ENCODE measurements at regions not wholly inside any gene's neighbourhood (a gene's known extent, or its start where the extent isn't known, plus 50 kb on each side); places are given as distances from the start of the nearest gene placed in this dataset.
"Not testable (repeated sequence)": the region's sequence is repeated elsewhere in the genome, so short reads cannot be mapped to it uniquely, and the experiment has no call there.

DNA sequence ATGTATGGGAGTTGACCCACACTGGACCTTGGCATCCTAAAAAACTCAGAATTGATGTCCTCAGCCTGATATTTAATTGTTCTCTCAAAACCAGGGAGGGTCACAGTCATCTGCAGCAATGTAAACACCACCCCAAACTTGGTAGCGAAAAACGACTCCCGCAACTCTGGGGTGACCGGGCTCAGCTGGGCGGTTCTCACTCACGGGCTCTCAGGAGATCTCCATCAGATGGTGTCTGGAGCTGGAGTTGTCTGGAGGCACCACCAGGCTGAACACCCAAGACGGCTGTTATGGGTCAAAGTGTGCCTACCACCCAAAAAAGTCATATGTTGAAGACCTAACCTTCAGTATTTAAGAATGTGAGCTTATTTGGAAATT, 50.9 kb upstream of the NXT1 start:
- no peak for DNase-seq (ENCODE audit: low read depth)

DNA sequence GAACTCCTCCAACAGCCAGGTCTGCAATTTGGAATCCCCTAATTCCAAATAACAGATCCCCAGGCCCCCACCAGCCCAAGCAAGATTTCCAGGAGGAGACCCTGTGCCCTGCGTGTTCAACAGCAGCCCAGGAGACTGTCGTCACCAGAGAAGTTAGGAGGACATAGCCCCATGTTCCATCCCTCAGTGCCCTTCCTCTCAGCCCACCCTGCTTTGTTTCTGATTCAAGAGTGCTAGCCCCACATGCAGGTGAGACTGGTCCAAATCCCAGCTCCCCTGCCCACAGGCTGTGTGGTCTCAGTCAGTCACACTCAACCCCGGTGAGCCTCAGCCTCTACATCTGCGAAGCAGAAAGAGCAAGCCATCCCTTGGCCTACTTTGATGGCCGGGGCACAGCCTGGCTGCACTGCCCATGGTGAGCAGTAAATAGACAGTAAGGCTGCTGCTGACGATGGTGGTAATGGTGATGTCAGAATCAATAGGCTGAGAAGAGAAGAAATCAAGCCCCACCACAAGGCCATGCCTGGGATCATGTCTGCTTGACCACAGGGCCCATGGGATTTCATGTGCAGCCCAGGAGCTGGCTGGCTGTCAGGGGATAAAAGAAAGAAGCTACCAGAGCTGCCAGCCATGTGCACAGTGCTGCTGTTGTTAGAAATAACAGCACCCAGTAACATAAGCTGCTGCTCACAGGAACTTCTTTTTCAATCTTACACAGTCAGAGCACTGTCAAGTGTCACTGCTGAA, 51.5 kb upstream of the NXT1 start:
- DNase-seq (ENCODE audit: low read depth), result no peak

DNA sequence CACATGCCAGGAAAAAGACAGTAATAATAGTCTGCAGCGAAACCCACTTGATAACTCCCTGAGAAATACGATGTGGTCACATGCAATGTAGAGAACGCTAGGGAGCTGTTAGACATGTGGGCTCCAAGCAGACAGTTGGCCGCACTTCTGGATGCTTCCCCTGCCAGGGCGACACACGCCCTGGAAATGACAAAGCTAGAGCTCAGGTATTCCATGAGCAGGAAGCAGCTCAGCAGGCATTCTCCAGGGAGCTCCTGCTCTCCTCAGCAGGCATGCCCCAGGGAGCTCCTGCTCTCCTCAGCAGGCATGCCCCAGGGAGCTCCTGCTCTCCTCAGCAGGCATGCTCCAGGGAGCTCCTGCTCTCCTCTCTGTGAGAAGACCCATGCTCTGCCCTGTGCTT, 52.4 kb upstream of the NXT1 start:
- DNase-seq (ENCODE audit: low read depth), result no peak

DNA sequence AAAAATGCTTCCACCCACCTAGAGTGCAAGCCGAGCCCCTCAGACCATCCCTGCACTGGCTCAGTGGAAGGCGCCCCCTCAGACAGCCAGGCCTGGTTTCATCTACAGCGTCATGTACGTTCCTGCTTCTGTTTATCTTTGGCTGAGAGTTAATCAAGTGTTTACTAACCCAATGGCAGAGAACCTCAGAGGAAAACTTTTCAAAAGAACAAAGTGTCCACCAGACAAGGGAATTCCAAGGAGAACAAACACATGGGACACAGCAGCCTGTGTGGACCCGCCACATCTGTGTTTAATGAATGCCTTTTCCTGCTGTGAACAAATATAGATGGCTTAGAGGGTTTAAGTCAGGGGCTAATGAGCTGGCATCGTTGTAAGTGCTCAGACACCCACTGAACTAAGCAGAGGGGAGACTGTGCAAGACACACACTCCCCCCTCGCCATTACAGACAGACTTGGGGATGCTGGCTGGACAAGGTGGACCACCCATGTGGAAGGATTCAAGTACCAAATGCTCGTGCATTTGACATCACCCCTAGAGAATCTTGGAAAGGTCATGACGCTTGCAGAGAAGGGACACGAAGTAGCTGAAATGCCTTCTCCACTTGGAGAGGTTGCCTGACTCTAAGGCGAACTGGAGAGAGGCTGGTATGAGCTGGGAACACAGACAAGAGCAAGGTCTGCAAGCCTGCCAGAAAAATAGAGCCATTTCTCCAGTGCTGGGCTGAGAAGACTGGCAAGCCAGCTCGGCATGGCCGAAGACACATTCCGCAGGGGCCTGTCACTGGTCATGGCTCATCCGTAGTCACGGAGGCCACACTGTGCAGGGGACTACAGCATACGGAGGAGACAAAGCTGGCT, 53.5 kb upstream of the NXT1 start:
- no peak for DNase-seq (ENCODE audit: low read depth)

DNA sequence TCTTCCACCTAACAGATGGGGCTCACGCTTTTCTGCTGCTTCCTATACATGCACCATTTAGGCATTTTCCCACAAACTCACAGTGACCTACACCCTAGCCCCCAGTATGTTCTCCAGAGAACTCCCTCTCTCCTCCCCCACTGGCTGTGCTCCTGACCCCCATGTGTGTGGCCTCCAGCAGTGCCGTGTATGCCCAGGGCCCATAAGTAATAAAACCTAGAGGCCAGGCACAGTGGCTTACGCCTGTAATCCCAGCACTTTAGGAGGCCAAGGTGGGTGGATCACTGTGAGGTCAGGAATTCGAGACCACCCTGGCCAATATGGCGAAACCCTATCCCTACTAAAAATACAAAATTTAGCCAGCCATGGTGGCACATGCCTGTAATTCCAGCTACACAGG, 54.7 kb upstream of the NXT1 start:
- no peak for DNase-seq (ENCODE audit: low read depth)

DNA sequence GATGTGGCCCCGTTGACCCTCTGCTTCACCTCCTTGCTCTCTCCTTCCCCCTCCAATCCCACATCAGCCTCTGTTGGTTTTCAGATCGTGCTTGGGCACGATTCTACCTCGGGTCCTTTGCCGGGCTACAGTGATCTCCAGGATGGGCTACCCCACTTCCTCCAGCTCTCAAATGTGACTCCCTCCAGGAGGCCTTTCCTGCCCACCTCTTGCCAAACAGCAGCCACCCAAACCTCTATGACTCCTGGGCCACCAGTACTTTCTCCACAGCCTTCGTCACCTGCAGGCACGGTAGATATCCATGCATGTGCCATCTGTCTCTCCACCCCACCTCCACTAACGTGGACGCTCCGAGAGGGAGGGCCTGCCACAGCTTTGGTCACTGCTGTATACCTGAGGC, 55.9 kb upstream of the NXT1 start:
- no peak for DNase-seq (ENCODE audit: low read depth)

DNA sequence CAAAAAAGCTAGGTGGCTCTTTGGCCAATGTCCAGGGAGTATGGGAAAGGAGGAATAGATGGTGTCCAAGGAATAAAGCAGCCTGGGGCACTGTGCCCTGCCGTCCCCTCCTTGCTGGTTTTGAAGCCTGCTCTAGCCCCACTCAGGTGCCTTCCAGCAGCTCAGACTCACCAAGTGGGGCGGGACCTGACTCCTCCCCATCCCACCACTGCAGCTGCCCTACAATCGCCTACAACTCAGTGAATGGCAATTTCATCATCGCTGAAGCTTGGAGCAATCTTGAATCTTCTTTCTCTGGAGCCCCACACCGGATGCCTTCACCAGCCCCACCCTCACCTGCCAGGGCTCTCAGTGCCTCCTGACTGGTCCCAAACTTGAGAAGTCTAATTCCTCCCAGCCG, 56.4 kb upstream of the NXT1 start:
- DNase-seq (ENCODE audit: low read depth), result no peak

DNA sequence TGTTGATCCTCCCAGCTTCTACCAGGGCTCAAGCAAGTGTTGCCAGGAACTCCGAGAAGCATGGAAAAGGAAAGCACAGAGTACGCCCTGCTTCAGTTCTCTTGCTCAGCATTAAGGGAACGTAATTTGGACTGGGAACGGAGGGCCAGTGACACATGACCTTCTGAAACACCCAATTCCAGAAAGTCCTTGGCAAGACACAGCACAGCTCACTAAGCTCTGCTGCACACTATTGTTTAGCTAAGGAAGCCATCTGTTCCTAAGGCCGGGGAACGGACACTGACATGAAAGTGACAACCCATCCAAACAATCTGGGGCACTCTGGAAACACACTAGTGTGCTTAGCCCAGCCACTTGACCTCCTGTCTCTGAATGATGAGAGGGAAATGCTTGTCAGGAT, 56.9 kb upstream of the NXT1 start:
- DNase-seq (ENCODE audit: low read depth), result no peak

DNA sequence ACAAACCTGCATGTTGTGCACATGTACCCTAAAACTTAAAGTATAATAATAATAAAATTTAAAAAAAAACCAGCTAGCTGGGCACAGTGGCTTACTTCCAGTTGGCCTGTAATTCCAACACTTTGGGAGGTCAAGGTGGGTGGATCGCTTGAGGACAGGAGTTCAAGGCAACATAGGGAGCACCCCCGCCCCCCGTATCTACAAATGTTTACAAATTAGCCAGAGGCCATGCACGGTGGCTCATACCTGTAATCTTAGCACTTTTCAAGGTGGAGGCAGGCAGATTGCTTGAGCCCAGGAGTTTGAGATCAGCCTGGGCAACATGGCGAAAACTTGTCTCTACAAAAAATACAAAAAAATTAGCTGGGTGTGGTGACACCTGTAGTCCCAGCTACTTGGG, 58.3 kb upstream of the NXT1 start:
- not testable (repeated sequence) for DNase-seq (ENCODE audit: low read depth)

DNA sequence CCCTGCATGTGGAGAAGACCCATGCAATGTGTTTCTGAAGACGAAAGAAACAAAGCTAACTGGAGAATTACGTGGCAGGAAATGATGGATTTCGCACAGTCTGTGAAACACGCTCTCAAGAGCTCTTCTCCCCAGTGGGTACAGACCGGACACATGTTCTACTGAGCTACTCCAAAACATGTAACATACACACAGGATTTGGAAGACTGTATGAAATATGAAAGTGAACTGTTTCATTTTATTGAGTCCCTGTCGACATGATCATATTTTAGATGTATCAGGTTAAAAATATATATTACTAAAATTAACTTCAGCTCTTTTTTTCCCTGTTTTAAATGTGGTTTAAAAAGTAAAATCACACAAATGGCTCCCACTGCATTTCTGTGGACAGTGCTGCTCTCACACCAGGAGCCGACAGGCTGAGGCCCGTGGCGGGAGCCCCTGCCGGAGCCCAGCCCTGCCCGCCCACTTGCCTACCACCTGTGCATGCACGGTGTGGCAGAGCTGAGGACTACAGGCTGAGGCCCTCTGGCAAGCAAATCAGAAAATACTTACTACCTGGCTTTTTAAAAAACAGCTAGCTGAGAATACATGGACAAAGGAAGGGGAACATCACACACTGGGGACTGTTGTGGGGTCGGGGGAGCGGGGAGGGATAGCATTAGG, 58.9 kb upstream of the NXT1 start:
- DNase-seq (ENCODE audit: low read depth), result no peak

DNA sequence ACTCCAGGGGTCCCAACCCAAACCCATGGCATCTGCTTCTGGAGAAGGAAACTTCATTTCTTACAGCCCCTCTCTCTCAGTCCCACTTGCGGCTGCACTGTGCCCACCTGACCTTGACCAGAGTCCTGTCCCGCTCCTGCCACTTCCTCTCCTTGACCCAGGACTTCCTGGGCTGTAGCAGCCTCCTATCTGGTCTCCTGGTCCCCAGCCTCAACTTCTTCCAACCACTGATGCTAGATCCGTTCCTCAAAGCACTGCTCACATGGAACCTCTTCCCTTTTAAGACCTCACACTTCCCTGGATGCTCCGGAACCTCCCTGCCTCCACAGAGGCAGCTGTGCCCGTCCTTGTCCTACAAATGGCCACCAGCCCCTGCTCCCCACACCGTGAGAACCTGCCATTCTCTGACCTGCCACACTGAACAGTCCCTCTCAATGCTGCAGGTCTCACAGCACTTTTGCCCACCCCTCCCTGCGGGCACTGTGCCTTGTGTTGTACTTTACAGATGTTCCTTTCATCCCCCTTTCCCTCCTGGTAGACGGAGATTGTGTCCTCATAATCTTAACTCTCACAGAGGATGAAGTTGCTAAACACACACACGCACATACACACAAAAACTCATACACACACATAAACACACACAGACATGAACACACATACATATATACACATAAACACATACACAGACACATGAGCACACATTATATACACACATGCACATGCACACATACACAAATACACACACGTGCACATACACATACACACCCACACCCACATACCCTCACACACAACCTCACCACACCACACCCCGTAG, 59.6 kb upstream of the NXT1 start:
- no peak for DNase-seq (ENCODE audit: low read depth)

DNA sequence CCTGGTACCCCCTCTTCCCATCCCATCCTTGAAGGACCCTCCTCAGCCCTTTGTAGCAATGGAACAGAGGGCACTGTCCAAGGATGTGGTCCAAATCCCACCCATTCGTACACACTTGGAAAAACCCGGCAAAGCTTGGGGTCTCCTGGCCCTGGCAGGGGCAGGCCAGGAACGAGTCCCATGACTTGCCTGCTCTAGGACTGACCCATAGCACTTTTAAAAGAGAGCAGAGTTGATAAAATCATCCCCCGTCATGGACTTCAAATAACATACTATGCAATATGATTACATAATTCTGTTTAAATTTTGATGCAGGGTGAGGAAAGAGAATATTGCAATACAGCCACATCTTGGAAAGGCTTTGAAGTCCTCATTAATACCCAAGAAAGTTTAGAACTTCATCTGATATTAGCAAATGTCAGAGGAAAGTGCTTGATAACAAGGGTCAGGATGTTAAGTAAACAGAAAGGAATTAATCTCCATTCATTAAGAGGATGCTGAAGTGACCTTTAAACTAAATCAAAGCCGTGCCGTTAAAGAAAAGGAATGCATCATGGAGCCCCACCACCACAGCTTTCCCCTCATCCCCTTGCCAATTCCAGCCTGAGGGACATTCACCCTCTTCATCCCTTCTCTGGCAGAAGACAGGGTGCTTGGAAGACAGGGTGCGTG, 60.7 kb upstream of the NXT1 start:
- DNase-seq (ENCODE audit: low read depth), result no peak

DNA sequence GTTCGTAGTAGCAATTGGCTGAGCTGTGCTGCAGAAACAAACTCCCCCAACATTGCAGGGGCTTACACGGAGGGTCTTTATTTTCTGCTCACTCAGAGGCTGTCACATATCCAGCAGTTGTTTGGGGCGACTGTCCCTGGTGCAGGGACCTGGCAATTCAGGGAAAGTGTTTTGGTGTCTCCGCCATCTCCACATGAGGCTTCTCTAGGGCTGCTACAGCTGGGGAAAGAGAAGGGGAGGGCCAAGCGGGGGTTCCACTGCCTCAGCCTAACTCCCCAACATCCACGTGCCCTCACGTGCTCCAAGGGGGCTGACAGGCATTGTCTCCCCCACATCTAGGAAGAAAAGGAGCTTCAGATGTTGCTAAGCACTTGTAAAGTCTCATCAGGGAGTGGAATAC, 61.3 kb upstream of the NXT1 start:
- DNase-seq (ENCODE audit: low read depth), result no peak

DNA sequence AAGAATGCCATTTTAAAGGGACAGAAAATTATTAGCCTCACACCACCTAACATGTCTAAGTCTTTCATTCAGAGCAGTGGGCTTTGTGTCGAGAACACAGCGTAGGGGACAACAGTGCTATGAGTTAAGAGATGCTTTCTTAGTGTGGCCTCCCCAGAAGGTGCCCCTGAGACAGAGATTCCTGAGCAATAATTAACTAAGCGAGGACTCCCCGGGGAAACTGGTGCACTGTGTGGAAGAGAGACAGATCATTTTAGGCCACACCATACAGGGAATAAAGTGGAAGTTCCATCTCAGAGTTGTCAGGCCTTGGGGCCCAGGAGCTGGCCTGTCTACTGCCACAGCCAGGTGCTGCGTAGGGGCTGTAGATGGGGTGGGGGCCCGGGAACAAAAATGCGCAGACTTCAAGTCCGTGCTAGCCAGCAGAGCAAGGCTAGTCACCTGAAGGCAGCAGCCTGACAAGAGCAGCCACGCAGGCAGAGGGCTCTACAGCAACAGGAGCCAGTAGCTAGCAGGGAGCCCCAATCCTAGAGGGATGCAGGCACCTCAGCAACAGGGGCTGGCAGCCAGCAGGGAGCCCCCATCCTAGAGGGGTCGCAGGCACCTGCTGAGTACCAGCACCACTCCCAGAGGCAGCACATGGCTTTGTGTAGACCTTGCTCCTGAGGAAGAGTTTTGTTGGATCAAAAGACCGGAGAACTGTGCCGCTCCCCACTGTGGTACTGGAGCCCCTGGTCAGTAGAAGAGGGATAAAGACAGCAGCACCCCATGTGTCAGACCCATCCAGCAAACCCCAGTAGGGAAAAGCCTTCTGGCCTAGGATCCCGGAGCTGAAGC, 63.0 kb upstream of the NXT1 start:
- no peak for DNase-seq (ENCODE audit: low read depth)

DNA sequence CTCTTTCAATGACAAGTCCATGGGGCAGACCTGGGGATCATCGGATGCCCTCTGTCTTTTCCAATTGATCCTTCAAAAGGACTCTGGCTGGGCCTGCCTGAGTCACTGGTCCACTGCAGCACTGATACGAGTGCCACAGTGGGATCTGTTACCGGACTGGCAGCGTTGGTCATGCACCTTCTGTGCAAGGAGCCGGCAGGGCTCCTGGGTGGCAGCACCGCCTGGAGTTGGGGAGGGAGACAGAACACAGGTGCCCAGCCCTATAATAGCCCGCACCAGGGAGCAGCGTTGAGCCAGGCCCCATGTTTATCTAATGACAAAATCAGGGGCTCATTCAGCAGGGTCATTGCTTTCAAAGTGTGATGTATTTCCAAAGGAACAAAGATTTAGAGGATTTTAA, 64.2 kb upstream of the NXT1 start:
- no peak for DNase-seq (ENCODE audit: low read depth)

DNA sequence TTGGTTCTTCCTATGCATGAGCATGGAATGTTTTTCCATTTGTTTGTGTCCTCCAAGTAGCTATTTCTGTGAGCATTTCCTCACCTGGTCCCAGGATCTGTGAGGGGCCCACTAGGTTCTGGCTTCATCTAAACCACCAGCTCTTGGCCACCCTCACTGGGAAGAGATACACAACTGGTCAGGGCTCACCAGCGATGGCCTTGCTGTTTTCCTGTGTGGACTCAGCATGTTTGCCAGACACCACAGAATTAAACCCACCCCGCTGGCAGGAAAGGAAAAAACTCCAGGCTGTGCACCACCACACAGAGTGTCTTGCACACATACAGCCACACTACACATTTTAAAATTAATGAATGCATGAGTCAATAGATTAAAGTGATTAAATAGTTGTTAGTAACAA, 65.1 kb upstream of the NXT1 start:
- no peak for DNase-seq (ENCODE audit: low read depth)

DNA sequence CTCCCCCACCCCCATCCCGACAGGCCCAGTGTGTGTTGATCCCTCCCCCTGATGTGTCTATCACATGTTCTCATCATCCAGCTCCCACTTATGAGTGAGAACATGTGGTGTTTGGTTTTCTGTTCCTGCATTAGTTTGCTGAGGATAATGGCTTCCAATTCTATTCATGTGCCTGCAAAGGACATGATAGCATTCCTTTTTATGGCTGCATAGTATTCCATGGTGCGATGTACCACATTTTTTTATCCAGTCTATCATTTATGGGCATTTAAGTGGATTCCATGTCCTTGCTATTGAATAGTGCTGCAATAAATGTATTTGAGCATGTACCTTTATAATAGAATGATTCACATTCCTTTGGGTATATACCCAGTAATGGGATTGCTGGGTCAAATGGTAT, 66.6 kb upstream of the NXT1 start:
- DNase-seq (ENCODE audit: low read depth), result no peak

DNA sequence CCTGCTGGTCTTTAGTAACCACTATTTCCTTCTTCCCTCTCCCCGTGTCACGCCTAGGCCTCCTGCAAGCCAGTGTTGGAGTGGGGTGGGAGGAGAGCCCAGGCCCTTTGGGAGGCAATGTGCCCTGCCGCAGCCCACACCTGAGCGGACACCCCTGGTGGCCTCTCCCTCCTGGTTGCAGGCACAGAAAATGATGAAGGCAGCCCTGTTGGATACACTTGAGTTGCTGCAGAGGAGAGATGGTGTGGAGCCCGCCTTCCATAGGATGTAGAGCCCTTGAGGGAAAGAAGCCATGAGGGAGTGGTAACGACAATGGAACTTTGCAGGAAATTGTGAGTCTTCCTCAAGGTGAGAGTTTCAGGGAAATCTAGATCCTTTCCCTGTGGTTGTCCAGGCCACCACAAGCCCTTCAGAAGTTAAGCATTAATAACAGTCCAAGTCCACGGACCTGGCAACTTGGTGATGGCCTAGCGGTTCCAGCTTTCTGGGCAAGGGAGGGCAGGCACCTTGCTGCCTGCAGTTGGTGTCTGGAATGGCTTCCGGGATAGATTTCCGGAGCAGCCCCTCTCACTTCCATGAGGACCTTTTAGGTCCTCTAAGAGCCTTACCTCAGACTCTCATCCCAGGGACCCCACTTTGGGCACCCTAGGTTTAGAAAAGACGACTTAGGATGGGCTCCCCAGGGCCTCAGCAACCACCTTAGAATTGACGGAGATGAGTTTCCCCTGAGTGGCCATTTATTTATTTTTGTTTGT, 67.3 kb upstream of the NXT1 start:
- no peak for DNase-seq (ENCODE audit: low read depth)

DNA sequence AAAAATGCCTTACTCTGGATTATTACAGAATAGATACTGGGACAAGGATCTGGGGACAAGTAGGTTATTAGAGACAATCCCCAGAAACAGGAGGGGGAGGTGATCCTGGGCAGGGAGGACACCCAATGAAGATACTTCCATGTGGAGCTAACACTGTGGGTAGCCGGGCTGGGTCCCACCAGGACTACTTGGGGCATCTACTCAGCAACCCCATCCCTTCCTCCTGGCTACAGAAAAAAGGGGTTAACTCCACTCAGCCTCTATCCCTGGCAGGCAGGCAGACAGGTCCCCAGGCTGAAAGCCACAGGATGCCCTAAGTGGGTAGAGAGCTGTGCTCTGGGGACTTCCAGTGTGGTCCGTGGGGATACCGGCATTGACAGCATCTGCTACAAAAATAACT, 68.0 kb upstream of the NXT1 start:
- no peak for DNase-seq (ENCODE audit: low read depth)

DNA sequence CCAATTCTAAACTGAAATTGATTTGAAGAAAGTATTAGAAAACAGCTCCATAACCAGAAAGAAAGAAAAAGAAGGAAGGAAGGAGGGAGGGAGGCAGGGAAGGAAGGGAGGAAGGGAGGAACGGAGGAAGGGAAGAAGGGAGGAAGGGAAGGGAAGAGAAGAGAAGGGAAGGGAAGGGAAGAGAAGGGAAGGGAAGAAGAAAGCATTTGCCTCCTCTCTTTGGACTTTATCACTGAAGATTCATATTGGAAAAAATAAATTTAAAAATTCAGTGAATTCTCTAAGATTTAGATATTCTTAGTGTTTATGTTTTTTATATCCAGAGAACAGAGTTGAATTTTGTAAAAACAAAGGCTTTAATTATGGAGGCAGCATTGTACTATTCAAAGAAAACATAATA, 68.5 kb upstream of the NXT1 start:
- DNase-seq (ENCODE audit: low read depth), result no peak

Data from forelimb muscle (tissue), 1 donor.